DOHH2 (cell line): ENCODE measurements at regions not wholly inside any gene's neighbourhood (a gene's known extent, or its start where the extent isn't known, plus 50 kb on each side); places are given as distances from the start of the nearest gene placed in this dataset.

Experiments
- CTCF ChIP-seq: fragments of 200-600 bp; sonication (generic); IDR thresholded peaks from one replicate; pipeline ENCODE4 v1.5.1; 2014; ENCODE audit warnings: antibody characterized with exemption, mild to moderate bottlenecking, low read depth, low read length; ENCODE audit not compliant: poor library complexity, severe bottlenecking
- EZH2phosphoT487 ChIP-seq: fragments of 200-600 bp; sonication (generic); IDR thresholded peaks from 2 replicates; pipeline ENCODE4 v1.6.1; 2017; ENCODE audit warnings: borderline replicate concordance, mild to moderate bottlenecking, antibody characterized with exemption, low read length, moderate library complexity, mixed read lengths

GRCh38 chr2:17228461-17228860 lies 289.8 kb downstream of the RAD51AP2 start:
- TF ChIP-seq CTCF (no peak), EZH2phosphoT487 (no peak)
